ENCODE measurements at regions not wholly inside any gene's neighbourhood (a gene's known extent, or its start where the extent isn't known, plus 50 kb on each side); places are given as distances from the start of the nearest gene placed in this dataset.

DNA sequence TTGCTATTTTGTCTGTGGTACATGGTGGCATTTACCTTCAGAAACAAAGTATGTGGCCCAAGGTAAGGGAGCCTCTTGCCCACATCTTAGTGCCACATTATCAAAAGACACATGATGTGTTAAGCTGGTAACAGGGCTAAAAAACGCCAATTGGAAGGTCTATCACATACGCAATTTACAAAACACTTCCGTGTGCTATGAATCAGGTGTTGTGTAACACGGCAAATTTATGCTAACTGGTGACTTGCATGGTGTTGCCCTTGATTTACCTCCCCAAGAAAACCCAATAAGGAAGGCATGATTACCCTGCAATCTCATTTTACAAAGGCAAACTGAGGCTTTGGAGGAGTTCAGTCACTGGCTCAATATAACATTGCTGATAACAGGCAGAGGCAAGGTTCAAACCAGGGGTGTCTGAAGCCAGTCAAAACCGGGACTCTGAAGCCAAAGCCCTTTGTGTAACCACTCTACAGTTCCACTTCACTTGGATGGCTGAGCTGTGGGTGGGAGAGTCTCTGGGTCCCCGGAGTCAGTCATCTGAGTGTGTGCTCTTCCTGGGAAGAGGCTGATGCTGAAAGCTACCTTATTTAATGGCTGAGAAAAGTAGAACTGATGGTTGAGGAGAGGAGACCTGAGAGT is 103.9 kb upstream of the BCL6 start:
- H3K36me3 ChIP-seq: no peaks in the 10 kb centered on the region
- H3K27me3 ChIP-seq: no peaks in the 10 kb centered on the region
- peak overlapping the region; percentile 93 for H3K27ac ChIP-seq
- H3K4me3 ChIP-seq (ENCODE audit: low read depth in 1 of 2, low read length in 1 of 2): peak overlapping the region; percentile 42 to 43
- no peaks in the 10 kb centered on the region for H3K9me3 ChIP-seq
- TF ChIP-seq, protein P1, sequence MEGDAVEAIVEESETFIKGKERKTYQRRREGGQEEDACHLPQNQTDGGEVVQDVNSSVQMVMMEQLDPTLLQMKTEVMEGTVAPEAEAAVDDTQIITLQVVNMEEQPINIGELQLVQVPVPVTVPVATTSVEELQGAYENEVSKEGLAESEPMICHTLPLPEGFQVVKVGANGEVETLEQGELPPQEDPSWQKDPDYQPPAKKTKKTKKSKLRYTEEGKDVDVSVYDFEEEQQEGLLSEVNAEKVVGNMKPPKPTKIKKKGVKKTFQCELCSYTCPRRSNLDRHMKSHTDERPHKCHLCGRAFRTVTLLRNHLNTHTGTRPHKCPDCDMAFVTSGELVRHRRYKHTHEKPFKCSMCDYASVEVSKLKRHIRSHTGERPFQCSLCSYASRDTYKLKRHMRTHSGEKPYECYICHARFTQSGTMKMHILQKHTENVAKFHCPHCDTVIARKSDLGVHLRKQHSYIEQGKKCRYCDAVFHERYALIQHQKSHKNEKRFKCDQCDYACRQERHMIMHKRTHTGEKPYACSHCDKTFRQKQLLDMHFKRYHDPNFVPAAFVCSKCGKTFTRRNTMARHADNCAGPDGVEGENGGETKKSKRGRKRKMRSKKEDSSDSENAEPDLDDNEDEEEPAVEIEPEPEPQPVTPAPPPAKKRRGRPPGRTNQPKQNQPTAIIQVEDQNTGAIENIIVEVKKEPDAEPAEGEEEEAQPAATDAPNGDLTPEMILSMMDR (IDR thresholded peaks at IDR 0.05): no peak
- H3K4me1 ChIP-seq (ENCODE audit: control insufficient read depth in 1 of 2, insufficient read depth in 1 of 2, low read depth in 1 of 2, low read length in 1 of 2): peaks cover 65 to 71% of the 10 kb centered on the region in 2 experiments

DNA sequence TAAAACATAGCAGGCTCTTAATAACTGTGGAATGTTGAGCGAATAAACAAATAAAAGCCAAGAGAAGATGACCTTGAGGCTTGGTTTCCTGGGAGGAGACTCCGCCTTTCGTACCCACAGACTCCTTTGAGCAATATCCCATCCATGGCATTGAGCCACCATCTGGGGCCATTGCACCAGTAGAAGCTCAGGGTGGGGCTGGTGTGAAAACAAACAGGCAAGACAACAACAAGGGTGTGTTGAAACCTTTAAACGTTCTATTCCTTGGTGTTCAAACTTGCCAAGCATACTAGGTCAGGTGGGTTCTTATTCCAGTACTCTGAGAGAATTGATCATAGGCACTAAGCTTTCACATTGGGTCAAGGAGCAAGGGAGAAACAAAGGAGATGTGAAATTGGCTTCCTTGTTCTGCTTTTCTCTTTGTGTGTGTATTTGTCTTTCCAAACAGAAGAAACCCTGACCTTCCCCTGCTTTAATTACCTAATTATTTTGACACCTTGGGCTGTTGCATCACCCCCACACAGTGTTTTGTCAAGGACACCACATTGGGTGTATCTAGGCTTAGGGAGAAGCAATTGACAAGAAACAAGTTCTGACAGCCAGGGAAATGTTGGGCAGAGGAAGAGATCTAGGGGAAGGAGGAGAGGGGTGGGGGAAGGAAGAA is 105.1 kb upstream of the BCL6 start:
- Histone ChIP-seq H3K27ac (peak overlapping the region; percentile 93), H3K4me3 (ENCODE audit: low read depth in 1 of 2, low read length in 1 of 2) (peak overlapping the region; percentile 42 to 43), H3K4me1 (ENCODE audit: control insufficient read depth in 1 of 2, insufficient read depth in 1 of 2, low read depth in 1 of 2, low read length in 1 of 2) (peaks cover 77 to 82% of the 10 kb centered on the region in 2 experiments), H3K27me3 (no peaks in the 10 kb centered on the region), H3K9me3 (no peaks in the 10 kb centered on the region), H3K36me3 (no peaks in the 10 kb centered on the region)
- TF ChIP-seq, protein P1 (IDR thresholded peaks at IDR 0.05): no peak

DNA sequence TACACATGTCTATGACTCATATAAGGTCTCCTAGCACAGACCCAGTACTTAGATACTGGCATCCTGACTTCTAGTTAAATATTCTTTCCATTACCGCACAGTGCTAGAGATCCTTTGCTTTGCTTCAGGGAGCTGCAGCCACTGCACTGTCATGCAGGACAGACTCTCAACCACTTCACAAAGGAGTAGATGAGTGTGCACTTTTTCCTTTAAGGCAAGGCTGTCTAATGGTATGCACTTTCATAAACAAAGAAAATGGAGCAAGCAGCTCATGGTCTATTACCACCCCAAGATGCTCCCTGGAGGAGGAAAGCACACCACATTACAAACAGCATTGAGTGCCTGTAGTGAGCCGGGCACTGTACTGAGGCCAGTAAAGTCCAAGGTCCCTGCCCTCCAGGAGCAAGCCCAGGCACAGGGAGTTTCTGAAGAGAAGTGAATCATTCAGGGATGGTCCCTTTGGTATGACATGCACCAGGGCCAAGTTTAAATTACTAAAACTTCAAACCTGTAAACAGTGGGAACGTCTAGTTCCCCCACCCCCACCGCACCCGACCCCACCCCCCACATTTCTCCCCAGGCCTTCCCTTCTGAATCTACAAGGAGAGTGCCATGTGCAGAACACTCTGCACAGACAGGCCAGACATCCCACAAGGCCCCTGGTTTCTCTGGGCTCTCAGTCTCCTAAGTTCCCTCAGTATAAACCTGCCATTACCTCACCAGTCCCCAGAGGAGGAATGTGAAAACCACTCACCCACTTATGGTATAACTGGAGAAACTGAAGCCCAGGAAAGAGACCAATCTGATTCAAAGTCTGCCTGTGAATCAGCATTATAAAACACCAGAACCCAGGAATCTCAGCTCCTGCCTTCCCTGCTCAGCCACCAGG is 107.8 kb upstream of the BCL6 start:
- Histone ChIP-seq H3K27me3 (no peaks in the 10 kb centered on the region), H3K4me1 (ENCODE audit: control insufficient read depth in 1 of 2, insufficient read depth in 1 of 2, low read depth in 1 of 2, low read length in 1 of 2) (peaks cover 89 to 90% of the 10 kb centered on the region in 2 experiments), H3K4me3 (ENCODE audit: low read depth in 1 of 2, low read length in 1 of 2) (no peak overlapping the region), H3K9me3 (no peaks in the 10 kb centered on the region), H3K27ac (peak overlapping the region; percentile 93), H3K36me3 (no peaks in the 10 kb centered on the region)
- TF ChIP-seq, protein P1 (IDR thresholded peaks at IDR 0.05): no peak

DNA sequence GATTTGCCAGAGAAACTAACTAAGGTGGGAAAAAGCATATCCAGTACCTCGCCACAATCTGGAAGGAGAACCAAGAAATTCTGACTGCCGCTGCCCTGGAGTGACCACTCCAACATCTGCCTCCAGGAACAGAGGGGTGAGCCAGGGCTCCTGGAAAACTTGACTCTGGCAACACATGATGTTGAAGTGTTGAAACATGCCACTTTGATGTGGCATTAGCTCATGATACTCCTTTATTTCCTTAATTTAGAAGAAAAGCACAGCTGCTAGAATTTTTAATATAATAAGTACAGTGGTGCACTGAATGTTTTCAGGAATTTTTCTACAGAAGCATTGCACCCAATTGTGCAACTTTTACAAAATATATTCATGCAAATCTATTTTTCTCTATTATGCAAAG is 109.9 kb upstream of the BCL6 start:
- TF ChIP-seq, protein P1 (IDR thresholded peaks at IDR 0.05): no peak
- Histone ChIP-seq H3K4me1 (ENCODE audit: control insufficient read depth in 1 of 2, insufficient read depth in 1 of 2, low read depth in 1 of 2, low read length in 1 of 2) (peaks cover 69% of the 10 kb centered on the region in 2 experiments), H3K36me3 (no peaks in the 10 kb centered on the region), H3K4me3 (ENCODE audit: low read depth in 1 of 2, low read length in 1 of 2) (peak overlapping the region in 1 of 2 experiments; percentile 8), H3K27ac (peak overlapping the region; percentile 93), H3K9me3 (no peaks in the 10 kb centered on the region), H3K27me3 (no peaks in the 10 kb centered on the region)

DNA sequence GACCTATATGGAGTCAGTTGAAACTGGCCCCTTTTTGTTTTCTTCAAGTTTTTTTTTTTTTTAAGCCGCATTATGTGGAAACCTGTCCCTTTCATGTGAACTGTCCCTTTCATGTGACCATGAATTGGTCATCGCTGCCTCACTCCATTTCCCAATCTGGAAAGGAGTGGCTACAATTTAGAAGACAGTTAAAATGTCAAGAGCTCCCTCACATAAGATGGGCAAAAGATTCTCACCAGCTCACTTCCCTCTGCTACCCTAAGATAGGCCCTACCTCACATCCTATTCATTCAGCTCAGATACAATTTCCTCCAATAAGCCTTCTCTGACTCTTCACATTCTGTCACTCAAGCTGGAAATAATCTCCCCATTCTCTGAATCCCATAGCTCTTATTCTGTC is 111.3 kb upstream of the BCL6 start:
- H3K36me3 ChIP-seq: no peaks in the 10 kb centered on the region
- H3K27ac ChIP-seq: peak overlapping the region; percentile 93
- peak overlapping the region in 1 of 2 experiments; percentile 2 for H3K4me3 ChIP-seq (ENCODE audit: low read depth in 1 of 2, low read length in 1 of 2)
- no peaks in the 10 kb centered on the region for H3K9me3 ChIP-seq
- no peaks in the 10 kb centered on the region for H3K27me3 ChIP-seq
- peaks cover 55% of the 10 kb centered on the region in 2 experiments for H3K4me1 ChIP-seq (ENCODE audit: control insufficient read depth in 1 of 2, insufficient read depth in 1 of 2, low read depth in 1 of 2, low read length in 1 of 2)
- TF ChIP-seq, protein P1 (IDR thresholded peaks at IDR 0.05): no peak

Measured in neutrophil (primary cell).